Lower leg skin (tissue), 3 donors: ENCODE measurements at regions not wholly inside any gene's neighbourhood (a gene's known extent, or its start where the extent isn't known, plus 50 kb on each side); places are given as distances from the start of the nearest gene placed in this dataset.

Experiments used
- CTCF ChIP-seq, 3 donors: fragments of 450-650 bp; IDR thresholded peaks; one replicate each; pipeline ENCODE4 v1.5.1; 2016; ENCODE audit warnings: antibody characterized with exemption in 3 of 3, mild to moderate bottlenecking in 3 of 3, moderate library complexity in 2 of 3
- POLR2A ChIP-seq, 2 donors: fragments of 450-650 bp; IDR thresholded peaks; one replicate each; pipeline ENCODE4 v1.6.1; 2016 to 2017; ENCODE audit warnings: antibody characterized with exemption in 2 of 2, mild to moderate bottlenecking in 1 of 2, moderate library complexity in 1 of 2

GRCh38 chr13:84524586-84524985 lies 642.3 kb upstream of the SLITRK1 start:
- no peak for TF ChIP-seq CTCF (IDR thresholded peaks at IDR 0.05)
- TF ChIP-seq POLR2A (IDR thresholded peaks at IDR 0.05) = no peak
